ENCODE measurements at regions not wholly inside any gene's neighbourhood (a gene's known extent, or its start where the extent isn't known, plus 50 kb on each side); places are given as distances from the start of the nearest gene placed in this dataset.

DNA sequence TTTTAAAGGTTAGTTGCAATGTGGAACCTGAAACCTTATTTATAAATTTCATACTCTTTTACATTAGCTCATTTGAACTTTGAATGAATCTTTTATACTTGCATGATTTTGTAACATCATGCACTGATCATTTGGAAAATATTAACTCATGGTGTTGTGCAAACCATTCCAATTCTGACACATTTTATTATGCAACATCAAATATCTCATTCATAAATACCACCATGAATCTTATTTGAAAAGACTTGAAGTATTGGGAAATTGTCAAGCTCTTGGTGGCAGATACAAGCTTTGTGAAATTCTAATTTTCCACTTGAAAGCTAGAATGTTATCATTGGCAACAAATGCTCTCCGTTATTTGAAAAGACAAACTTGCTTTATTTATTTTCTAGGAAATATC is 379.9 kb upstream of the PCDH20 start (continued):
- TF ChIP-seq, protein P1, sequence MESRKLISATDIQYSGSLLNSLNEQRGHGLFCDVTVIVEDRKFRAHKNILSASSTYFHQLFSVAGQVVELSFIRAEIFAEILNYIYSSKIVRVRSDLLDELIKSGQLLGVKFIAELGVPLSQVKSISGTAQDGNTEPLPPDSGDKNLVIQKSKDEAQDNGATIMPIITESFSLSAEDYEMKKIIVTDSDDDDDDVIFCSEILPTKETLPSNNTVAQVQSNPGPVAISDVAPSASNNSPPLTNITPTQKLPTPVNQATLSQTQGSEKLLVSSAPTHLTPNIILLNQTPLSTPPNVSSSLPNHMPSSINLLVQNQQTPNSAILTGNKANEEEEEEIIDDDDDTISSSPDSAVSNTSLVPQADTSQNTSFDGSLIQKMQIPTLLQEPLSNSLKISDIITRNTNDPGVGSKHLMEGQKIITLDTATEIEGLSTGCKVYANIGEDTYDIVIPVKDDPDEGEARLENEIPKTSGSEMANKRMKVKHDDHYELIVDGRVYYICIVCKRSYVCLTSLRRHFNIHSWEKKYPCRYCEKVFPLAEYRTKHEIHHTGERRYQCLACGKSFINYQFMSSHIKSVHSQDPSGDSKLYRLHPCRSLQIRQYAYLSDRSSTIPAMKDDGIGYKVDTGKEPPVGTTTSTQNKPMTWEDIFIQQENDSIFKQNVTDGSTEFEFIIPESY (IDR thresholded peaks at IDR 0.05) = peak; percentile 33
- peak; percentile 57 for TF ChIP-seq YY1 (IDR thresholded peaks at IDR 0.05)
- peak; percentile 40 for TF ChIP-seq SP1 (IDR thresholded peaks at IDR 0.05)

DNA sequence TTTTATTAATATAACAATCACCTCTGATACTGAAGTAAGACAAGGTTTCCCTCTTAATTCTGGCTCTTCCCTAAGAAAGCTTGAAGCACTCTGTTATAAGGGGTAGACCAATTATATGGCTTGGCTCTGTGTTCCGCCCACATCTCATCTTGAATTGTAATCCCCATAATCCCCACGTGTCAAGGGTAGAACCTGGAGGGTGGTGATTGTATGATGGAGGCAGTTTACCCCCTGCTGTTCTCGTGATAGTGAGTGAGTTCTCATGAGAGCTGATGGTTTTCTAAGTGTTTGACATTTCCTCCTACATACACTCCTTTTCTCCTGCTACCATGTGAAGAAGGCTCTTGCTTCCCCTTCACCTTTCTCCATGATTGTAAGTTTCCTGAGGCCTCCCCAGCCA is 363.8 kb upstream of the PCDH20 start:
- H3K4me3 ChIP-seq (ENCODE audit: low read depth in 1 of 3, low read length in 3 of 3) = no peak overlapping the region
- H3K27me3 ChIP-seq (ENCODE audit: control insufficient read depth in 4 of 4, insufficient read depth in 4 of 4, low read length in 3 of 4) = no peaks in the 10 kb centered on the region
- no peaks in the 10 kb centered on the region for H3K36me3 ChIP-seq (ENCODE audit: control insufficient read depth in 4 of 4, insufficient read depth in 3 of 4, low read depth in 1 of 4, low read length in 3 of 4)
- no peak for DNase-seq (ENCODE audit: low spot score)
- TF ChIP-seq, protein P2, sequence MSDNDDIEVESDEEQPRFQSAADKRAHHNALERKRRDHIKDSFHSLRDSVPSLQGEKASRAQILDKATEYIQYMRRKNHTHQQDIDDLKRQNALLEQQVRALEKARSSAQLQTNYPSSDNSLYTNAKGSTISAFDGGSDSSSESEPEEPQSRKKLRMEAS (IDR thresholded peaks at IDR 0.05) = no peak
- TF ChIP-seq RAD21 (IDR thresholded peaks at IDR 0.05) (no peak), GABPA (IDR thresholded peaks at IDR 0.05 in 1 of 2, conservative IDR thresholded peaks at IDR 0.05 in 1 of 2) (no peak), SP1 (IDR thresholded peaks at IDR 0.05) (no peak), FOXA1 (IDR thresholded peaks at IDR 0.05) (no peak), RXRA (IDR thresholded peaks at IDR 0.05) (no peak), HNF4A (conservative IDR thresholded peaks at IDR 0.05) (no peak), FOXA2 (IDR thresholded peaks at IDR 0.05) (no peak), EGR1 (IDR thresholded peaks at IDR 0.05; ENCODE audit: low read depth in 2 of 2) (no peak)
- TF ChIP-seq, protein P3, sequence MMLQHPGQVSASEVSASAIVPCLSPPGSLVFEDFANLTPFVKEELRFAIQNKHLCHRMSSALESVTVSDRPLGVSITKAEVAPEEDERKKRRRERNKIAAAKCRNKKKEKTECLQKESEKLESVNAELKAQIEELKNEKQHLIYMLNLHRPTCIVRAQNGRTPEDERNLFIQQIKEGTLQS (IDR thresholded peaks at IDR 0.05) = no peak
- TF ChIP-seq, protein P1 (IDR thresholded peaks at IDR 0.05) = no peak
- 57% methylated on average over 3 of the region's 3 CpGs for WGBS
- no peak overlapping the region for H3K27ac ChIP-seq (ENCODE audit: low read depth in 1 of 2, low read length in 2 of 2)
- H3K4me1 ChIP-seq (ENCODE audit: control insufficient read depth in 4 of 4, insufficient read depth in 4 of 4, low read length in 3 of 4) = no peaks in the 10 kb centered on the region
- H3K9me3 ChIP-seq (ENCODE audit: control insufficient read depth in 4 of 4, low read length in 3 of 4) = no peaks in the 10 kb centered on the region
- H3K9ac ChIP-seq (ENCODE audit: low read depth in 1 of 2, low read length in 2 of 2) = no peak overlapping the region

DNA sequence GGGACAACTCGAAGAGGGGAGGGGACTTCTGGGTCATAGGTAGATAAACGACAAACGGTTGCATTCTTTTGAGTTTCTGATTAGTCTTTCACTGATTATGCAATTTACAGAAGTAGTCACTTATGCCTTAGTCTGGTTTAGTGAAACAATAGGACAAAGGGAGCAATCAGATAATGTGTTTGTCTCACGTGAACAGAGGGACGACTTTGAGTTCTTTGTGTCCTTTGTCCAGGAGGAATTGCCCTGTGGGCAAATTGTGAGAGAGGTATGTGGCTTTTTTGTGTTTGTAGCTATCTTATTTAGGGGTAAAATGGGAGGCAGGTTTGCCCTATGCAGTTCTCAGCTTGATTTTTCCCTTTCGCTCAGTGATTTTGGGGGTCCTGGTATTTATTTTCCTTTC is 362.9 kb upstream of the PCDH20 start:
- Histone ChIP-seq H3K36me3 (ENCODE audit: control insufficient read depth in 4 of 4, insufficient read depth in 3 of 4, low read depth in 1 of 4, low read length in 3 of 4) (no peaks in the 10 kb centered on the region), H3K9me3 (ENCODE audit: control insufficient read depth in 4 of 4, low read length in 3 of 4) (no peaks in the 10 kb centered on the region), H3K4me1 (ENCODE audit: control insufficient read depth in 4 of 4, insufficient read depth in 4 of 4, low read length in 3 of 4) (no peaks in the 10 kb centered on the region), H3K9ac (ENCODE audit: low read depth in 1 of 2, low read length in 2 of 2) (no peak overlapping the region), H3K4me3 (ENCODE audit: low read depth in 1 of 3, low read length in 3 of 3) (no peak overlapping the region), H3K27me3 (ENCODE audit: control insufficient read depth in 4 of 4, insufficient read depth in 4 of 4, low read length in 3 of 4) (no peaks in the 10 kb centered on the region), H3K27ac (ENCODE audit: low read depth in 1 of 2, low read length in 2 of 2) (no peak overlapping the region)
- DNase-seq (ENCODE audit: low spot score) = no peak
- WGBS = 63% methylated on average over 6 of the region's 6 CpGs
- TF ChIP-seq TAF1 (conservative IDR thresholded peaks at IDR 0.05) (no peak), NR2F2 (IDR thresholded peaks at IDR 0.05) (no peak), SP1 (IDR thresholded peaks at IDR 0.05) (no peak), GABPA (IDR thresholded peaks at IDR 0.05 in 1 of 2, conservative IDR thresholded peaks at IDR 0.05 in 1 of 2) (no peak)
- TF ChIP-seq, protein P2 (IDR thresholded peaks at IDR 0.05) = no peak

Measured in liver (tissue), 7 donors.